H9 (cell line): ENCODE measurements at regions not wholly inside any gene's neighbourhood (a gene's known extent, or its start where the extent isn't known, plus 50 kb on each side); places are given as distances from the start of the nearest gene placed in this dataset.

Experiments used
- DNase-seq: peaks from one replicate; pipeline ENCODE4 v3.0.0-alpha.2; 2017
- H2AFZ ChIP-seq: one replicate; pipeline ENCODE4 v1.6.1; 2013; ENCODE audit warnings: mild to moderate bottlenecking, low read length, control low read depth, moderate library complexity
- H2AK5ac ChIP-seq: 2 replicates; pipeline ENCODE4 v1.6.1; 2013; ENCODE audit warnings: low read length, control low read depth, mixed read lengths; ENCODE audit not compliant: insufficient read length
- H2BK120ac ChIP-seq: one replicate; pipeline ENCODE4 v1.6.1; 2013; ENCODE audit warnings: low read depth, mild to moderate bottlenecking, low read length, control low read depth, inconsistent platforms; ENCODE audit not compliant: poor library complexity, severe bottlenecking
- H2BK12ac ChIP-seq: 2 replicates; pipeline ENCODE4 v1.6.1; 2013; ENCODE audit warnings: low read length, control low read depth, mixed read lengths, low read depth; ENCODE audit not compliant: insufficient read length
- H2BK15ac ChIP-seq: 2 replicates; pipeline ENCODE4 v1.6.1; 2013; ENCODE audit warnings: low read depth, low read length, control low read depth
- H2BK20ac ChIP-seq: one replicate; pipeline ENCODE4 v1.6.1; 2013; ENCODE audit warnings: low read depth, mild to moderate bottlenecking, low read length, control low read depth, inconsistent platforms; ENCODE audit not compliant: poor library complexity, severe bottlenecking
- H2BK5ac ChIP-seq: 2 replicates; pipeline ENCODE4 v1.6.1; 2013; ENCODE audit warnings: low read length, control low read depth, mixed read lengths; ENCODE audit not compliant: insufficient read length
- H3K14ac ChIP-seq: 2 replicates; pipeline ENCODE4 v1.6.1; 2013; ENCODE audit warnings: low read length, control low read depth; ENCODE audit not compliant: insufficient read depth
- H3K18ac ChIP-seq: 2 replicates; pipeline ENCODE4 v1.6.1; 2013; ENCODE audit warnings: low read depth, mild to moderate bottlenecking, mixed read lengths, low read length, control low read depth; ENCODE audit not compliant: insufficient read length
- H3K23ac ChIP-seq: 2 replicates; pipeline ENCODE4 v1.6.1; 2013; ENCODE audit warnings: low read length, control low read depth, mixed read lengths, low read depth; ENCODE audit not compliant: insufficient read length
- H3K23me2 ChIP-seq: 2 replicates; pipeline ENCODE4 v1.6.1; 2013; ENCODE audit warnings: low read depth, mild to moderate bottlenecking, mixed read lengths, low read length, control low read depth; ENCODE audit not compliant: insufficient read length, poor library complexity, severe bottlenecking
- H3K27ac ChIP-seq: 2 replicates; pipeline ENCODE4 v1.5.1; 2013; ENCODE audit warnings: low read length, control low read depth, mixed read lengths, low read depth; ENCODE audit not compliant: insufficient read length
- H3K27me3 ChIP-seq: 2 replicates; pipeline ENCODE4 v1.6.1; 2013; ENCODE audit warnings: low read length, control low read depth, inconsistent platforms; ENCODE audit not compliant: insufficient read depth
- H3K4ac ChIP-seq: 2 replicates; pipeline ENCODE4 v1.6.1; 2013; ENCODE audit warnings: low read depth, mild to moderate bottlenecking, control low read depth, inconsistent platforms, low read length, moderate library complexity
- H3K4me1 ChIP-seq: 2 replicates; pipeline ENCODE4 v1.6.1; 2013; ENCODE audit warnings: low read length, control low read depth, inconsistent platforms; ENCODE audit not compliant: insufficient read depth
- H3K4me2 ChIP-seq: 2 replicates; pipeline ENCODE4 v1.6.1; 2013; ENCODE audit warnings: low read length, control low read depth, mixed read lengths; ENCODE audit not compliant: insufficient read length, insufficient read depth
- H3K56ac ChIP-seq: 2 replicates; pipeline ENCODE4 v1.6.1; 2013; ENCODE audit warnings: low read depth, mild to moderate bottlenecking, mixed read lengths, low read length, control low read depth; ENCODE audit not compliant: insufficient read length
- H3K79me1 ChIP-seq: 2 replicates; pipeline ENCODE4 v1.6.1; 2013; ENCODE audit warnings: low read depth, mild to moderate bottlenecking, moderate library complexity, low read length, control low read depth, inconsistent platforms; ENCODE audit not compliant: insufficient read depth, poor library complexity, severe bottlenecking
- H3K79me2 ChIP-seq: 2 replicates; pipeline ENCODE4 v1.6.1; 2013; ENCODE audit warnings: low read length, control low read depth, inconsistent platforms; ENCODE audit not compliant: insufficient read depth
- H3K9ac ChIP-seq: 2 replicates; pipeline ENCODE4 v1.6.1; 2013; ENCODE audit warnings: low read length, control low read depth, mixed read lengths; ENCODE audit not compliant: insufficient read length; ENCODE audit errors: extremely low read depth
- H3K9me3 ChIP-seq: one replicate; pipeline ENCODE4 v1.6.1; 2013; ENCODE audit warnings: low read depth, low read length, inconsistent platforms; ENCODE audit not compliant: control insufficient read depth
- H3T11ph ChIP-seq: one replicate; pipeline ENCODE4 v1.6.1; 2013; ENCODE audit warnings: mild to moderate bottlenecking, low read length, control low read depth, inconsistent platforms
- H4K20me1 ChIP-seq: one replicate; pipeline ENCODE4 v1.6.1; 2013; ENCODE audit not compliant: control insufficient read depth, insufficient read length, insufficient read depth
- H4K5ac ChIP-seq: 2 replicates; pipeline ENCODE4 v1.6.1; 2013; ENCODE audit warnings: low read depth, mild to moderate bottlenecking, mixed read lengths, low read length, control low read depth; ENCODE audit not compliant: insufficient read length
- H4K8ac ChIP-seq: replicated peaks from 2 replicates; pipeline ENCODE4 v1.6.1; 2013; ENCODE audit warnings: low read length, control low read depth, mixed read lengths, low read depth; ENCODE audit not compliant: insufficient read length
- H4K91ac ChIP-seq: 2 replicates; pipeline ENCODE4 v1.6.1; 2013; ENCODE audit warnings: low read depth, mild to moderate bottlenecking, moderate library complexity, mixed read lengths, low read length, control low read depth; ENCODE audit not compliant: insufficient read length
- H3K27ac Mint-ChIP-seq, 3 experiments: 2 replicates in 2 of 3; 3 replicates in 1 of 3; pipeline ENCODE4 v1.8.0; 2020 to 2021; ENCODE audit warnings: mixed read lengths in 3 of 3, mild to moderate bottlenecking in 1 of 3, moderate library complexity in 1 of 3
- H3K27me3 Mint-ChIP-seq: 2 replicates; pipeline ENCODE4 v1.8.0; 2021; ENCODE audit warnings: low read depth, mild to moderate bottlenecking, moderate library complexity, mixed read lengths
- H3K36me3 Mint-ChIP-seq, 3 experiments: 2 replicates in 2 of 3; 3 replicates in 1 of 3; pipeline ENCODE4 v1.8.0; 2020 to 2021; ENCODE audit warnings: low read depth in 3 of 3, mixed read lengths in 3 of 3; ENCODE audit not compliant: insufficient read depth in 1 of 3
- H3K4me1 Mint-ChIP-seq, 2 experiments: 2 replicates each; pipeline ENCODE4 v1.8.0; 2020; ENCODE audit warnings: mixed read lengths in 2 of 2
- H3K4me3 Mint-ChIP-seq, 2 experiments: 2 replicates in 1 of 2; 3 replicates in 1 of 2; pipeline ENCODE4 v1.8.0; 2020 to 2021; ENCODE audit warnings: mild to moderate bottlenecking in 2 of 2, mixed read lengths in 2 of 2, moderate library complexity in 1 of 2
- H3K9me3 Mint-ChIP-seq, 2 experiments: 2 replicates in 1 of 2; 3 replicates in 1 of 2; pipeline ENCODE4 v1.8.0; 2020; ENCODE audit warnings: mild to moderate bottlenecking in 2 of 2, mixed read lengths in 2 of 2, moderate library complexity in 1 of 2
- CTCF ChIP-seq: fragments of 200-600 bp; sonication (generic); conservative IDR thresholded peaks from 3 replicates; pipeline ENCODE4 v1.8.0; 2021; ENCODE audit warnings: antibody characterized with exemption, mild to moderate bottlenecking
- WGBS: extraction: QIAGEN DNeasy Blood & Tissue Kit; methylation state at CpG from one replicate; pipeline ENCODE4 v1.1.7; 2013; ENCODE audit warnings: missing lambda C conversion rate, low lambda C conversion rate, mixed read lengths; ENCODE audit not compliant: insufficient read length; ENCODE audit errors: extremely low coverage; 5-methylcytosine and 5-hydroxymethylcytosine counted together

DNA sequence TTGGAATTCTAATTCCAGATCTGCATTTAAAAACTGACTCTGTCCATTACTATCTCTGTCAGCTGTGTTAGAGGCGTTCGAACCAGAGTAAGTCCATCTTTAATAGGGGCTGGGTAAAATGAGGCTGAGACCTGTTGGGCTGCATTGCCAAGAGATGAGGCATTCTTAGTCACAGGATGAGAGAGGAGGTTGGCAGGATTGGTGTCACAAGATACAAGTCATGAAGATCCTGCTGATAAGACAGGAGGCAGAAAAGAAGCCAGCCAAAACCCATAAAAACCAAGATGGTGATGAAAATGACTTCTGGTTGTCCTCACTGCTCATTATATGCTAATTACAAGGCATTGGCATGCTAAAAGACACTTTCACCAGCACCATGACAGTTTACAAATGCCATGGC is 356.3 kb upstream of the ISX start:
- no peak overlapping the region for H3K18ac ChIP-seq
- H4K20me1 ChIP-seq, result no peaks in the 10 kb centered on the region
- H3K23ac ChIP-seq, result no peak overlapping the region
- DNase-seq, result no peak
- no peak overlapping the region for H2BK20ac ChIP-seq
- H3K79me1 ChIP-seq, result no peaks in the 10 kb centered on the region
- no peak overlapping the region for H3T11ph ChIP-seq
- H3K56ac ChIP-seq, result no peak overlapping the region
- H3K4me2 ChIP-seq, result no peak overlapping the region
- H3K4me3 Mint-ChIP-seq, result no peak overlapping the region
- H3K4me1 ChIP-seq, result no peaks in the 10 kb centered on the region
- no peak overlapping the region for H3K4ac ChIP-seq
- no peak overlapping the region for H4K8ac ChIP-seq
- no peak overlapping the region for H2BK15ac ChIP-seq
- no peak overlapping the region for H4K91ac ChIP-seq
- no peak overlapping the region for H2BK120ac ChIP-seq
- no peak overlapping the region for H2AK5ac ChIP-seq
- H4K5ac ChIP-seq, result no peak overlapping the region
- H3K4me1 Mint-ChIP-seq, result peaks cover 0 to 3% of the 10 kb centered on the region in 2 experiments; a peak in 2 of 4 replicates
- WGBS, result no CpG with 5 or more reads among the region's 2 CpGs
- H2BK5ac ChIP-seq, result no peak overlapping the region
- no peak overlapping the region for H3K14ac ChIP-seq
- no peak overlapping the region; a peak in 1 of 7 replicates for H3K27ac Mint-ChIP-seq
- H3K9me3 Mint-ChIP-seq, result no peaks in the 10 kb centered on the region
- H3K36me3 Mint-ChIP-seq, result no peaks in the 10 kb centered on the region
- H3K9ac ChIP-seq, result no peak overlapping the region
- H3K27me3 ChIP-seq, result no peaks in the 10 kb centered on the region
- H2BK12ac ChIP-seq, result no peak overlapping the region
- no peaks in the 10 kb centered on the region for H3K9me3 ChIP-seq
- peaks cover 15% of the 10 kb centered on the region for H3K27me3 Mint-ChIP-seq
- no peak overlapping the region for H3K27ac ChIP-seq
- no peaks in the 10 kb centered on the region for H3K79me2 ChIP-seq
- H3K23me2 ChIP-seq, result no peaks in the 10 kb centered on the region
- H2AFZ ChIP-seq, result no peak overlapping the region
- no peak for TF ChIP-seq CTCF
